H1 (cell line): ENCODE measurements at regions not wholly inside any gene's neighbourhood (a gene's known extent, or its start where the extent isn't known, plus 50 kb on each side); places are given as distances from the start of the nearest gene placed in this dataset.

ENCODE experiments used
- CTCF ChIA-PET: fragments of 300-600 bp; sonication (Branson Sonifier 250); formaldehyde crosslinking; loops from one replicate; lab custom pipeline; 2021; ENCODE audit not compliant: partially characterized antibody; lab: Charles Lee
- POLR2A ChIA-PET: fragments of 300-600 bp; sonication (Branson Sonifier 250); formaldehyde crosslinking; loops from one replicate; lab custom pipeline; 2021; ENCODE audit warnings: inconsistent platforms; ENCODE audit not compliant: partially characterized antibody; lab: Charles Lee
- DNase-seq, 2 experiments: peaks; one replicate each; pipeline versions ENCODE4 v3.0.0 to v3.0.0-alpha.2; 2010 to 2022; ENCODE audit warnings: low spot score in 2 of 2, low read depth in 1 of 2, mixed read lengths in 1 of 2
- FAIRE-seq: peaks from 2 replicates; lab custom pipeline; 2011; peaks lifted over from hg19 to GRCh38; lab: Jason Lieb, UNC
- H2AFZ ChIP-seq: 2 replicates; pipeline ENCODE4 v1.8.1; 2012; ENCODE audit warnings: low read length, inconsistent platforms
- H2AK5ac ChIP-seq: 2 replicates; pipeline ENCODE4 v1.6.1; 2013; ENCODE audit warnings: low read depth, low read length
- H2BK120ac ChIP-seq: replicated peaks from 2 replicates; pipeline ENCODE3; 2013; ENCODE audit warnings: low read depth, low read length, inconsistent platforms
- H2BK12ac ChIP-seq: 2 replicates; pipeline ENCODE4 v1.6.1; 2013; ENCODE audit warnings: low read depth, low read length
- H2BK15ac ChIP-seq: 2 replicates; pipeline ENCODE4 v1.6.1; 2013; ENCODE audit warnings: low read length
- H2BK20ac ChIP-seq: 2 replicates; pipeline ENCODE4 v1.6.1; 2013; ENCODE audit warnings: low read length
- H2BK5ac ChIP-seq: 2 replicates; pipeline ENCODE4 v1.6.1; 2013; ENCODE audit warnings: low read depth, low read length
- H3K14ac ChIP-seq: 2 replicates; pipeline ENCODE4 v1.6.1; 2013; ENCODE audit warnings: inconsistent platforms; ENCODE audit not compliant: insufficient read length
- H3K18ac ChIP-seq: 2 replicates; pipeline ENCODE4 v1.6.1; 2013; ENCODE audit warnings: low read length; ENCODE audit errors: extremely low read depth
- H3K23ac ChIP-seq: 2 replicates; pipeline ENCODE4 v1.6.1; 2013; ENCODE audit warnings: inconsistent platforms; ENCODE audit not compliant: insufficient read length
- H3K23me2 ChIP-seq: 2 replicates; pipeline ENCODE4 v1.6.1; 2013; ENCODE audit warnings: low read depth, low read length
- H3K27ac ChIP-seq: 2 replicates; pipeline ENCODE4 v1.6.1; 2011; ENCODE audit warnings: low read depth, low read length, inconsistent platforms
- H3K27me3 ChIP-seq, 4 experiments: replicated peaks in 1 of 4; 1 replicate in 1 of 4; 2 replicates in 3 of 4; pipeline versions ENCODE4 v1.6.1 to v1.8.1; 2011 to 2013; ENCODE audit warnings: low read length in 3 of 4, mild to moderate bottlenecking in 3 of 4, inconsistent platforms in 2 of 4, mixed read lengths in 2 of 4, moderate library complexity in 1 of 4; ENCODE audit not compliant: control insufficient read depth in 3 of 4, insufficient read depth in 3 of 4; ENCODE audit errors: extremely low read depth in 1 of 4
- H3K36me3 ChIP-seq, 4 experiments: 2 replicates each; pipeline versions ENCODE4 v1.6.1 to v1.8.1; 2011 to 2013; ENCODE audit warnings: mild to moderate bottlenecking in 4 of 4, low read length in 3 of 4, moderate library complexity in 2 of 4, control low read depth in 1 of 4, inconsistent platforms in 1 of 4; ENCODE audit not compliant: insufficient read depth in 4 of 4, control insufficient read depth in 2 of 4
- H3K4ac ChIP-seq: replicated peaks from 2 replicates; pipeline ENCODE3; 2013; ENCODE audit warnings: low read length, low read depth, mixed read lengths, inconsistent platforms; ENCODE audit not compliant: insufficient read length
- H3K4me1 ChIP-seq, 4 experiments: replicated peaks in 1 of 4; 1 replicate in 1 of 4; 2 replicates in 3 of 4; pipeline versions ENCODE4 v1.6.1 to v1.8.1; 2011 to 2013; ENCODE audit warnings: low read length in 3 of 4, inconsistent platforms in 2 of 4, mixed read lengths in 1 of 4; ENCODE audit not compliant: insufficient read depth in 4 of 4, control insufficient read depth in 3 of 4
- H3K4me2 ChIP-seq, 2 experiments: 2 replicates each; pipeline versions ENCODE4 v1.6.1 to v1.8.1; 2011 to 2013; ENCODE audit warnings: low read depth in 2 of 2, low read length in 2 of 2, control low read depth in 1 of 2, inconsistent platforms in 1 of 2, mild to moderate bottlenecking in 1 of 2; ENCODE audit not compliant: insufficient read depth in 1 of 2
- H3K4me3 ChIP-seq, 4 experiments: fragments of 200-600, 300-600 bp in 1 of 4; sonication (generic), shearing (Covaris generic), sonication (Bioruptor Twin) in 1 of 4; 2 replicates each; pipeline versions ENCODE4 v1.5.1 to v1.8.1; 2011 to 2016; ENCODE audit warnings: low read length in 4 of 4, low read depth in 3 of 4, control low read depth in 2 of 4, inconsistent platforms in 2 of 4, mild to moderate bottlenecking in 2 of 4, mixed read lengths in 1 of 4, moderate library complexity in 1 of 4; ENCODE audit not compliant: insufficient read depth in 2 of 4; ENCODE audit errors: extremely low read depth in 1 of 4
- H3K56ac ChIP-seq: replicated peaks from 2 replicates; pipeline ENCODE3; 2013; ENCODE audit warnings: low read depth, mild to moderate bottlenecking, mixed read lengths, low read length, inconsistent platforms; ENCODE audit not compliant: insufficient read length
- H3K79me1 ChIP-seq: 2 replicates; pipeline ENCODE4 v1.6.1; 2013; ENCODE audit warnings: low read depth, low read length, control low read depth
- H3K79me2 ChIP-seq, 2 experiments: 2 replicates each; pipeline versions ENCODE4 v1.6.1 to v1.8.1; 2012 to 2013; ENCODE audit warnings: low read length in 2 of 2, mild to moderate bottlenecking in 2 of 2, inconsistent platforms in 1 of 2; ENCODE audit not compliant: insufficient read depth in 2 of 2, control insufficient read depth in 1 of 2
- H3K9ac ChIP-seq, 4 experiments: replicated peaks in 1 of 4; 1 replicate in 1 of 4; 2 replicates in 3 of 4; pipeline versions ENCODE4 v1.6.1 to v1.8.1; 2011 to 2013; ENCODE audit warnings: low read depth in 3 of 4, low read length in 3 of 4, control low read depth in 2 of 4, mild to moderate bottlenecking in 2 of 4, moderate library complexity in 2 of 4, inconsistent platforms in 1 of 4; ENCODE audit errors: extremely low read depth in 1 of 4
- H3K9me3 ChIP-seq, 2 experiments: 2 replicates each; pipeline versions ENCODE4 v1.6.1 to v1.8.1; 2012 to 2013; ENCODE audit warnings: mild to moderate bottlenecking in 2 of 2, moderate library complexity in 2 of 2, control low read depth in 1 of 2, inconsistent platforms in 1 of 2, low read depth in 1 of 2, low read length in 1 of 2, mixed read lengths in 1 of 2; ENCODE audit not compliant: insufficient read depth in 2 of 2
- H4K20me1 ChIP-seq, 2 experiments: replicated peaks in 1 of 2; 2 replicates each; pipeline versions ENCODE3 to v1.8.1; 2011 to 2013; ENCODE audit warnings: inconsistent platforms in 2 of 2, low read length in 2 of 2, mild to moderate bottlenecking in 1 of 2; ENCODE audit not compliant: insufficient read depth in 2 of 2, control insufficient read depth in 1 of 2
- H4K5ac ChIP-seq: 2 replicates; pipeline ENCODE4 v1.6.1; 2013; ENCODE audit warnings: low read length, low read depth, mixed read lengths, inconsistent platforms; ENCODE audit not compliant: insufficient read length
- H4K8ac ChIP-seq: 2 replicates; pipeline ENCODE4 v1.8.0; 2013; ENCODE audit warnings: mild to moderate bottlenecking, moderate library complexity, low read length, inconsistent platforms; ENCODE audit not compliant: insufficient read depth; ENCODE audit errors: extremely low read depth
- H4K91ac ChIP-seq: replicated peaks from 2 replicates; pipeline ENCODE3; 2013; ENCODE audit warnings: low read length, mixed read lengths, inconsistent platforms; ENCODE audit not compliant: insufficient read length
- BACH1 ChIP-seq: IDR thresholded peaks from 2 replicates; pipeline ENCODE4 v1.6.1; 2012; ENCODE audit warnings: low read length, improper control_type of control experiment
- CHD2 ChIP-seq: IDR thresholded peaks from 2 replicates; pipeline ENCODE4 v1.6.1; 2012; ENCODE audit warnings: low read length, improper control_type of control experiment
- HDAC2 ChIP-seq, 2 experiments: fragments of 300-600 bp in 1 of 2; sonication (generic) in 1 of 2; IDR thresholded peaks; 2 replicates each; pipeline ENCODE4 v1.6.1; 2011 to 2012; ENCODE audit warnings: low read depth in 2 of 2, low read length in 2 of 2, mild to moderate bottlenecking in 2 of 2, moderate library complexity in 2 of 2, borderline replicate concordance in 1 of 2, inconsistent platforms in 1 of 2
- KDM5A ChIP-seq: fragments of 200-600 bp; IDR thresholded peaks from 2 replicates; pipeline ENCODE4 v1.7.1; 2012; ENCODE audit warnings: mild to moderate bottlenecking, low read length, inconsistent platforms, mixed read lengths
- POLR2AphosphoS5 ChIP-seq: IDR thresholded peaks from 2 replicates; pipeline ENCODE4 v1.6.1; 2011; ENCODE audit warnings: low read depth, low read length
- RBBP5 ChIP-seq: IDR thresholded peaks from 2 replicates; pipeline ENCODE4 v1.7.1; 2012; ENCODE audit warnings: low read depth, mild to moderate bottlenecking, inconsistent platforms, low read length, moderate library complexity, borderline replicate concordance
- SP2 ChIP-seq: IDR thresholded peaks from 2 replicates; pipeline ENCODE4 v1.6.1; 2012; ENCODE audit warnings: mild to moderate bottlenecking, low read length, inconsistent platforms
- SP4 ChIP-seq: IDR thresholded peaks from 2 replicates; pipeline ENCODE4 v1.6.1; 2012; ENCODE audit warnings: low read length, inconsistent platforms
- TAF7 ChIP-seq: optimal IDR thresholded peaks from 2 replicates; pipeline ENCODE3; 2011; ENCODE audit warnings: low read depth, mild to moderate bottlenecking, inconsistent platforms, low read length, moderate library complexity, borderline replicate concordance
- WGBS, 2 experiments: shearing (Covaris generic) in 1 of 2; methylation state at CpG; one replicate each; pipeline versions ENCODE4 v1.1.6 to v1.1.7; 2013 to 2015; ENCODE audit warnings: low lambda C conversion rate in 2 of 2, mixed read lengths in 2 of 2, inconsistent platforms in 1 of 2, low coverage in 1 of 2, missing lambda C conversion rate in 1 of 2; ENCODE audit not compliant: insufficient replicate concordance in 2 of 2, insufficient coverage in 1 of 2, insufficient read length in 1 of 2; ENCODE audit errors: extremely low coverage in 1 of 2, missing lambda C conversion rate in 1 of 2; 5-methylcytosine and 5-hydroxymethylcytosine counted together

- Histone ChIP-seq H4K91ac (no peak overlapping the region), H3K18ac (no peak overlapping the region), H3K14ac (no peak overlapping the region), H4K20me1 (no peaks in the 10 kb centered on the region), H2BK15ac (no peak overlapping the region), H3K9ac (no peak overlapping the region), H2BK120ac (no peak overlapping the region), H3K4me1 (peaks cover 0 to 4% (median 0%) of the 10 kb centered on the region in 4 experiments; a peak in 1 of 7 replicates), H3K4me2 (no peak overlapping the region), H3K27me3 (no peaks in the 10 kb centered on the region), H2BK20ac (no peak overlapping the region), H3K9me3 (no peaks in the 10 kb centered on the region), H3K79me2 (no peaks in the 10 kb centered on the region), H2AK5ac (no peak overlapping the region), H3K4ac (no peak overlapping the region), H2AFZ (no peak overlapping the region), H4K5ac (no peak overlapping the region), H3K36me3 (no peaks in the 10 kb centered on the region), H3K23me2 (no peaks in the 10 kb centered on the region), H3K79me1 (no peaks in the 10 kb centered on the region), H4K8ac (no peak overlapping the region), H3K56ac (no peak overlapping the region), H2BK12ac (no peak overlapping the region), H2BK5ac (no peak overlapping the region), H3K4me3 (no peak overlapping the region), H3K27ac (no peak overlapping the region), H3K23ac (no peak overlapping the region)
- peak in 1 of 2 experiments; percentile 3 for DNase-seq
- FAIRE-seq: no peak
- ChIA-PET CTCF (interaction anchor here (1.2 to 6.4 kb wide), 4 partner anchors 14 to 34 kb away, joined by 3 to 59 read pairs (median 4); no protein-coding TSS in a partner anchor), POLR2A (no interaction called here)
- TF ChIP-seq KDM5A (no peak), POLR2AphosphoS5 (no peak), SP4 (no peak), BACH1 (no peak), TAF7 (no peak), RBBP5 (no peak), HDAC2 (IDR thresholded peaks at IDR 0.05; ENCODE audit: borderline replicate concordance in 1 of 2, low read depth in 2 of 2, low read length in 2 of 2) (no peak), CHD2 (no peak), SP2 (no peak)
- 96% methylated on average over 5 of the region's 5 CpGs; no CpG with 5 or more reads in 1 of the 2 experiments for WGBS, 2 experiments
These were observed 154.1 kb upstream of the PDE1C start for GRCh38 chr7:32224276-32224675.
